ENCODE measurements at regions not wholly inside any gene's neighbourhood (a gene's known extent, or its start where the extent isn't known, plus 50 kb on each side); places are given as distances from the start of the nearest gene placed in this dataset.

GRCh38 chr3:127446756-127447155, 143.8 kb downstream of the TPRA1 start:
- no peak for TF ChIP-seq CTCF (IDR thresholded peaks at IDR 0.05)
- no peak for TF ChIP-seq POLR2A (IDR thresholded peaks at IDR 0.05)
